ENCODE measurements at regions not wholly inside any gene's neighbourhood (a gene's known extent, or its start where the extent isn't known, plus 50 kb on each side); places are given as distances from the start of the nearest gene placed in this dataset.
"Not testable (repeated sequence)": the region's sequence is repeated elsewhere in the genome, so short reads cannot be mapped to it uniquely, and the experiment has no call there.

DNA sequence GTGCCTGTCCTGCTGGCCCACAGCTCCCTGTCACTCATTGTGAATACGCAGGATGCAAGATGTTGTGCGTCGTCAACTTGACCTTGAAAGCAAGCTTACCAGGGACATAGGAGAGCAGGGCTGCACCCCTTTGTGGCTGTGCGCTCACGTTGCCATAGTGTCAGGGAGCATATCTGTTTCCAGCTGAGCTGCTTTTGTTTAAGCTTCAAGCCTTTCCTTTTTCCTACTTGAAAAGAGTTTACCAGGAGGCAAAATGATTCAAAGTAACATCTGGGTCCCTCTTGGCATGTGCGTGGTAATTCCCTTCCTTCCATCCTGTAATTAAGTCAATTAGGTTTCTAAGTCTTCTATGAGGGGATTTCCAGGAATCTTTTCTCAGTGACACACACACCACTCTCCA lies 537.1 kb downstream of the AJAP1 start:
- no peak for DNase-seq

DNA sequence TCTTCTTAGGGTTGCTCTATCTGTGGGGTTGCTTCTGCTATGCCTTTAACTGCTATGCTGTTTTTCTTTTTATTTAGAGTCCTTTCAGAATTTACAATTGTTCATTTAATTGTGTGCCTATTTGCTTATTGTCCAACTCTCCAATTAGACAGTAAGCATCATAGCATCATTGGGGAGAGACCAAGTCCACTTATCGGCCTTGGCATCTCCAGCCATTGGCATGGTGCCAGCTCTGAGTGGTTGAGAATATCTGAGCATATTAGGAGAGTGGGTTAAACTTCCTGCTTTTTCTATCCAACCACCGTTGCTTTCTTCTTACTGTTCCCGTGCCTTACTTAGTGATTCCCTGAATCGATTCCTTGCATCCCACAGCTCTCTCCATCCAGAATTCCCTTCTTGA lies 535.0 kb downstream of the AJAP1 start:
- DNase-seq, result no peak

DNA sequence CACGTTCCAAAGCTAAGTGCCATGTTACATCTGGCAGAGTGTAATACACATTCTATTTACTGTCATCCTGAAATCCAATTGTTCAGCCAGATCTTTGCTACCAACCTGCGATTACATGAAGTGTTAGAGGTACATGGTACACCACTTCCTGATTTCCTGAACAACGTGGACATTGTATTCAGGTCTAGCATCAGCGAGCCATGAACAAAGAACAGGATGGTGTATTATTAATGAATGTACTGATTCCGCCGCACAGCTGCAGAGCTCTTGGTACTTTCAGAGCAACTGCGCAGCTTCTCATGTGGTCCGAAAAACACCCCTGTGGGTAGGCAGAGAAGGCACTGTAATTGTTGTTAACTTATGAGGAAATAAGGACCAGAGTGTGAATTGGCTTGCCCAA lies 511.4 kb downstream of the AJAP1 start:
- no peak for DNase-seq

DNA sequence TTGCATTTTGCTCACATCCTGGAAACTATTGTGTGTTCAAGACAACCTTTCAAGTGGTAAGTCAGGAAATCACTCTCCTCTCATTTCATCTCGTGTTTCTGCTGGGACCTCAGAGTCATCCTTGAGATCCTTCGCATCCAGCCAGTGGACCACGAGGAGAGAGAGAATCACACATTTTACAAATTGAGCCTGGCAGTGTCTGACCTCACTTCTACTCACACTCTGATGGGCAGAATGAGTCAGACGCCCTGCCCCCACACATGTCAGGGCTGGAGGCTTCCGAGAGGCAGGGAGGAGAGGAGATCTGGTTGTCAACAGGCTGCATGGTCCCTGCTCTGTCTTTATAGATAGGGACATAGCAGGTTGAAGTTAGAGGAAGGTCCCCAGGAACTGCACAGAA lies 509.7 kb downstream of the AJAP1 start:
- no peak for DNase-seq

DNA sequence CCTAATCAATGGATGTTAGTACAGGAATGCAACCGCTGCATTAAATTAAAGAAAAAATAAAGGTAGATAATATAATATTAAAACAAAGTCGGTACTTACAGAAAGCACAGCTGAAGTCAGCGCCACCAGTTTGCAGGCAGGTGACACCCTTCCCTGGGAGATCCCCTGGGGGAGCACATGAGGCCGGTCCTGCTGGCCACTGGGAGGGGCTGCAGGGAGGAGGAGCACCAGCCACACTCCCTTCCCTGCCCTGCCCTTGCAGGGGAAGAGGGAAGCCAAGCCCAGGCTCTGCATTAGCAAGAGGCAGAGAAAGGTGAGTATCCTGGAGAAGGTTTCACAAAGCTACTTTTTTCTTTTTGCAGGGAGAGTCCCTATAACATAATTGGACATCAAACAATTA lies 507.0 kb downstream of the AJAP1 start:
- DNase-seq, result no peak

DNA sequence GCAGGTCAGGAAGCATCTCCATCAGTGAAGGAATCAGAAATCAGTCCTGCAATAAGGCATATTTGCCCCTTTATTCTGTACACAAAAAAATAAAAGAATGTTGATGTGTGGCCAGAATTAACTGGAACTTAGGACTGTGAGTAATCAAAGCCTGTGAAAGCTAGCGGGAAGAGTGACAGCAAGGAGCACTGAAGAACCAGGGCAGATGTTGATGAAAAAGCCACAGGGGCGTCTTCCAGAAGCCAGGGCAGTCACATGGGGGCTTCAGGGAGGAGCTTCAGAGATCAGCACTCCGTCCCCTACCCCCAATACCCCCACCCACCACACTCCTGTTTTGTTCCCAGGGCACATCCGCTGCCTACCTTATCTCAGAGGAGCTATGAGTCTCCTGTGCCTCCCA lies 502.8 kb downstream of the AJAP1 start:
- no peak for DNase-seq

DNA sequence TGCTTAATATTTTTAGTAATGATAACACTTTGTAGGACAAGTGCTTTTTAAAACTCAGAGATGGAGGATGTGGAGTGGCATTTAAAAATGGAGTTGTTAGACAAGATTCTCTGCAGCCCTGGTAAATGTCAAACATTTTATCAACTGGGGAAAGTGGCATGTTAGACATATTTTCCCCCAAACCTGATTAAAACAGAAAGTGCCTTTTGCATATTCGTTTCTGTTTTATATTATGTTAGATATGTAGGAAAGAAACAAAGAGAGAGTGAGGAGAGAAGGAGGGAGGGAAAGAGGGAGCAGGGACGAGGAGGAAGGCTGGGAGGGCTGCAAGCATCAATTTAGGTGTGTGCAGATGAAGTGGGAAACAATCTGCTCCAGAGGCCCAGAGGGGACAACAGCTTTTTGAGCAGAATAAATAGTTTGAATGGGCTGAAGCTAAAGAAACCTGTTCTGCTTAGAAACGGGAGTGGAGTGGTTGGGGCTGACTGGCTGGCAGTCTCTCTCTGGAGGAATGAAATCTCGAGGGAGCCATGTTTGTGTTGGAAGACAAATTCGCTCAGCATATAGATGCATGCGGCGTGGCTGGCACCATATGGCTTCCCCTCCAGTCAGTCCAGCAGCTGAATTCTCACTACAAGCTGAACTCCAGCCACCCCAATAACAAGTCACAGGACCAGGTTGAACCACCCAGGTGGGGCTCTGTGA lies 502.2 kb downstream of the AJAP1 start:
- DNase-seq, result no peak

DNA sequence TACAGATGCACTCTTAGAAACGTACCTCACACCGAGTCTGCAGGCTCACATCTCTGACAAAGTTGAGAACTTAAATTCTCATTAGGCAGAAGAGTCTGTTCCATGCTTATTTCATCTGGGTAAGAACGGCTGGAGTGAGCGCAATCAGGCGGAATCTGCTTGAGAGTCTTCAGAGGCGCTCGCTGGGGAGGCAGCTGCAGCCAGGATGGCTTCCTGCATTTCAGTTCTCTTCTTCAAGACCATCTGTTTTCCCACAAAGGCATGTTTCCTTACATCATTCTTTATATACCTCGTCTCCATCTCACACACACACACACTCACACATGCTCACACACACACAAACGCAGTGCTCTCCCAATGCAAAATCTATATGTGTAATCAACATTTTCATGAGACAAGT lies 497.1 kb downstream of the AJAP1 start:
- DNase-seq, result no peak

DNA sequence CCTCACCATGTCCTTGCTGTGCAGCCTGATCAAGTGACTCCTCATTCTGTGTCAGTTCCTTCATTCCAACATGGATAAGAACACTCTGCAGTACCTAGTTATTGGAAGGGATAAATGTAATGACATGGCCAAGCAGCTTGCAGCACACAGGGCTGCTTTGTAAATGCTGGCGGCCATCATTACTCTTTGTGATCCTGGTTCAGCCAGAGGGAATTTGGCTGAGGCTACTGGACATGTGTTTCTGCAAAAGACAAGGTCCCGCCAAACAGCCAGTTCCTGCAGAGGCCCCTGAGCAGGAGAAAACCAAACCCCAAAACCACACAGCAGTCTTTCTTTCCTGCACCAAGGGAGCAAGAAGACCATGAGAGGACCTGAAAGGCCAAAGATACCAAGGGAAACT lies 495.8 kb downstream of the AJAP1 start:
- DNase-seq, result no peak

DNA sequence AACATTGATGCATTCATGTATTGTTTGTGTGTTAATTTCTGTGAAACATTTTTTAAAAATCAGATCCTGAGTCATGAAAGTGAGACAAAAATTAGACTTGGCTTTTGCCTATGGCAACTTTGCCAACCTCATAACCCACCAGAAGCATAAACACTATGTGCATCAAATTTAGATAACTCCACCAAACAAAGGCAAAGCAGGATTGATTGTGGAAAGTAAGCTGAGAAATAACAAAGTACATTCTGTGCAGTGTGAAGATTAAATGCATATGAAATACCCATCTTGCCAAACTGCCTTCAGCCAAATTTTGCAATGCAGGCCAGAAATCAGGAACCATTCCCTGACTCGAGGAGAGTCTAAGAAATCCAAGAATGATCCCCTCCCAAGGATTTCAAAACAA lies 493.4 kb downstream of the AJAP1 start:
- DNase-seq, result no peak

DNA sequence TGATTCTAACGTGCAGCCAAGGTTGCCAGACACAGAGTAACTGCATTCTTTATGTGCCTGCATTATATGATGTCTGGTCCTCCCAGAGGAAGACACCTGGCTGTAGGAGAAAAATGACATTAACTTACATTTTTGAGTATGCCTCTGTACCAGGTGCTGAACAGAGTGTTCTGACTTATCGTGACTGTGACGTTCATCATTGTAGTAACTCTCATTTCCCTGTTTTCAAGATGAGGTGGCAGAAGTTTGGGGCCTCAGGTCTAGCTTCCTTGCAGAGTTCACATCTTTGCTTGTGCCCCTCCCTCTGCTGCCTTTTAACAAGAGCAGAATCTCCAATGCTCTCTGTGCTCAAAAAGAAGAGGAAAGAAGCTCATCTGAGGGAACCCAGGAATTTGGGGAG lies 488.0 kb downstream of the AJAP1 start:
- no peak for DNase-seq

DNA sequence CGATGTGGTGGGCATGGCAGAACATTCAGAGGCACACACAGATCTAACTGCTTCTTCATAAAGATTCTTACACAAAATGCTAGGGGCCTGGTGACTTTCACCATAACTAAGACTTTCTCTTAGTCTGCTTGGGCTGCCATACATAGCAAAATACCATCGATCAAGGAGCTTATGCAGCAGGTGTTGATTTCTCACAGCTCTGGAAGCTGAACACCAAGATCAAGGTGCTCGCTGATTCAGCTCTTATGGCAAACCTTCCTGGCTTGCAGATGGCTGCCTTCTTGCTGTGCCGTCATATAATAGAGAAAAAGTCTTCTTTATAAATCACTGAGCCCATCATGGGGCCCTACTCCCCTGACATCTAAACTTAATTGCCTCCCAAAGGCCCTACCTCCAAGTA lies 487.3 kb downstream of the AJAP1 start:
- DNase-seq, result no peak

DNA sequence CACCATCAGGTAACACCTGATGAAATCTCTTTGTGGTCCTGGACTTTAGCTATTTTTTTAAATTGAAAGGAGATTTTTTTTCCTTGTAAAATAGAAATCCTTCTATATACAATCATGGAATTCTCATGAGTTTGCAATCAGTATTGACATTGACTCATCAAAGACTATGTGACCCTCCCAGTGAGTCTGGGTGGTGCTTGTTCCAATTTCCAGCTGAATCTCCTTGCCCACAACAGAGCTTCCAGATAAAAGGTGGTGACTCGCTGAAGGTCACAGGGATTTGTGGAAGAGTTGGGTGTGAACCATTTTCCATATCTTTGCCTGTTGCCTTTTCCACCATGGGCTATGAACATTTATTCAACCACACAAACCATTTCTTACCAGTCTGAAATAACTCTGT lies 486.6 kb downstream of the AJAP1 start:
- DNase-seq, result no peak

DNA sequence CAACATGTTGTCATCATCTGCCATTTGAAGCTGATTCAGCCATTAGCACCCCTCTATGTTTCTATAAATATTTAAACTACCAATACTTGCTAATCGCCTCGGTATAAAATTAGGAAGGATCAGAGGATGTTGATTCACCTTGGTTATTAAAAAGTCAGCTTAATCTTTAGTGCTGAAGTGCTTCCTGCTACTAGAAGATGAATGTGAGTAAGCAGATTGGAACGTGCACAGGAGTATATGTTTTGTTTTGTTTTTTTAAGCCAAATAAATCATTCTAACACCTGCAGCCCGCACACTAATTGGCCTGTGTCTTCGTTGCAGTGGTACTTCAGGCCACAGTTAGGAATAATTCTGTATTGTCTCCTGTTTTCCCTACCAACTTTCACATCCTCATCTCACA lies 485.7 kb downstream of the AJAP1 start:
- peak; percentile 44 for DNase-seq

DNA sequence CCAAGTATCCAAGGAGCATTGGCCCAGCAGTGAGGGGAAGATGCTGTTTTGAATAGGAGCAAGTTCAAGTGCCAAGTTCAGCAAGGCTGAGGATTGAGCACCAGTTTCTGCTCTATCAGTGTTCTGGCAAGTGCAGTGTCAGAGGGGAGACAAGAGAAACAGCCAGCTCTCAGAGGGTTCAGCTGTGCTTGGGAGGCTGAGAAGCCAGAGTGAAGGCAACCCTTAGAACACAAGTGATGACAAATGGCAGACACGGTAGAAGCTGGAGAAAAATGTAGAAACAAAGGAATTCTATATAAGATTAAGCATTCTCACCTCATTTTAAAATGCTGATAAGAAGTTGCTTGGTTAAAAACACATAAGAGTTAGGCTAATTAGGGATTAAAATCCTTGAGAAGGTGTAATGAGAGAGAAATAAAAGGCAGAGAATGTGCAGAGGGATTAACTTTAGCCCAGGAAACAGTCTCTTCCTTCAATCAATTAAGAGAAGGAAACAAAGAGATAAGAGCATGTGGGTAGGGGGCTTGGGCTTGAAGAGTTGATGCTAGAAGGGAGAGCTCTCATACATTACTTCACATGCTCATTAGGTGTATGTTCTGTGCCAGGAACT lies 475.4 kb downstream of the AJAP1 start:
- DNase-seq, result no peak

DNA sequence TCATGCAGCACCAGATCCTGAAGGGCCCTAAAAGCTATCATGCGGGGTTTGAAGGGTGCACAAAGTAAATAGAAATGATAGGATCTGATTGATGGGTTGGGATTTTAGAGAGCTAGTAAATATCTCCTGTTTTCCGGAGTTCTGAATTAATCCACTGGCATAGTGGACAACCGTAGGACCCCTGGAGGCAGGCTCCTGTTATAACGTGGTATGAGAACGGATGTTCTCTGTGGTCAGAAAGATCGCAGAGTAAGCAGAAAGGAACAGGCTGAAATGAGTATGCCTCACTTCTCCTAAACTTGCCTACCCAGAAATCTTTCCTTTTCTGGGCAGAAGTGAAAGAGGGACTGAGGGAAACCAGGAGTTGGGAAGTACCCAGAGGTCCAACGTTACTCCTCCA lies 470.8 kb downstream of the AJAP1 start:
- no peak for DNase-seq

DNA sequence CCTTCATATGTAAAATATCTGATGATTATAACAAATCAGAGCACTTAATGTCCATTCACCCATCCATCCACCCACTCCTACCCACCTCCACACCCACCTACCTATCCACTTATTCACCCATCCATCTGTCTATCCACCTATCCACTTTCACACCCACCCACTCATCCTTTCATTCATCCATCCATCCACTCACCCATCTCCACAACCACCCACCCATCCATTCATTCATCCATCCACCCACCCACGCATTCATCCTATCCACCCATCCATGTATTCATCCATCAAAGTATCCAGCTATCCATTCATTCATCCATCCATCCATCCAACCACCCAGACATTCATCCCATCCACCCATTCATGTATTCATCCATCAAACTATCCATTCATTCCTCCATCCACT lies 466.1 kb downstream of the AJAP1 start:
- DNase-seq, result no peak

DNA sequence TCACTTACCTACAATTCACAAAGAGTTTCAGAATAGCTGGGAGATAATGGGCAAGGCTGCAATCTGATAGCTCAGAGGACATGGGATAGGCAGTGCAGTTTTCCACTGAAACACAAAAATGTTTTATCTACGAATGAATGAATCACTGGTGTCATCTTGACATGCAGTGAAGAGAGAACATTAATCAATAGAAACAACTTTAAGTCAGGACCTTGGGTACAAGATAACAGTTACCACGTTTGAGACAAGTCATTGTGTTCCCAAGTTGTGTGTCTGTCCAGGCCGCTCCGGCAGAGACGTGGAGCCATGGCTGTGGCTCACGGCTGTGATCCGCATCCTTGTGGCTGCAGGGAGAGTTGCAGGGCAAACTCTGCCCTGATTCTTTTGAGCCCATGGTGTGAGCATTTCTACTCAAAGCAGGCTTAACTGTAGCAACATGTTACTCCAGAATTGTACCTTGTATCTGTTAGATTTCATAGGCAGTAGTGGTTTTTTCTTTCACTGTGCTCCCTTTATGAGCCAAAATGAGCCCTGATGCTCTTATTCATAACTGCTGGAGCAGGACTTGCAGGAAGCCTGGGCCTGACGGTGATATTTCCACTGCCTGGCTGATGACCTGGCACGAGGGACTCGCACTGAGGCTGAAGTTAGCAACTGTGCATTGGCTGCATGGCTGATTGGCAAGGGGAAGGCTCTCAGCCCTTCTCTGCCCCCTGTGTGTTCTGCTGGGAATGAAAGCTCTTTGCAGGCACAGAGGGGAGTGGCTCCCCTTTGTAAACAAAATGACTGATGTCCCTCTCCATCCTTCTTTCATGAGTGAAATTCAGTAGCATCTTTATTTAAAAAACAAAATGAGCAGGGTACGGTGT lies 465.2 kb downstream of the AJAP1 start:
- DNase-seq, result no peak

DNA sequence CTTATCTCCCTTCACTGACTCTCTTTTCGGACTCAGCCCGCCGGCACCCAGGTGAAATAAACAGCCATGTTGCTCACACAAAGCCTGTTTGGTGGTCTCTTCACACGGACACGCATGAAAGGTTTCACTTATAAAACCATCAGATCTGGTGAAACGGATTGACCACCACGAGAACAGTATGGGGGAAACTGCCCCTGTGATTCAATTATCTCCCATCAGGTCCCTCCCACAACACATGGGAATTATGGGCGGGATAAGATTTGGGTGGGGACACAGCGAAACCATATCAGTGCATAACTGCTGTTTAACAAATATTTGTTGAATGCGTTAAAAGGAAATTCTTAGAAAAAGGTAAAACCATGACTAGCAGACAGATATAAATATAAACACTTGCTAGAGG lies 464.4 kb downstream of the AJAP1 start:
- DNase-seq, result not testable (repeated sequence)

DNA sequence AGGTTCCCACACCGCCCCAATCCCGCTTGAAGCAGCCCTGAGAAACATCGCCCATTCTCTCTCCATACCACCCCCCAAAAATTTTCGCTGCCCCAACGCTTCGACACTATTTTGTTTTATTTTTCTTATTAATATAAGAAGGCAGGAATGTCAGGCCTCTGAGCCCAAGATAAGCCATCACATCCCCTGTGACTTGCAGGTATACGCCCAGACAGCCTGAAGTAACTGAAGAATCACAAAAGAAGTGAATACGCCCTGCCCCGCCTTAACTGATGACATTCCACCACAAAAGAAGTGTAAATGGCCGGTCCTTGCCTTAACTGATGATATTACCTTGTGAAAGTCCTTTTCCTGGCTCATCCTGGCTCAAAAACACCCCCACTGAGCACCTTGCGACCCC lies 463.9 kb downstream of the AJAP1 start:
- DNase-seq, result not testable (repeated sequence)

DNA sequence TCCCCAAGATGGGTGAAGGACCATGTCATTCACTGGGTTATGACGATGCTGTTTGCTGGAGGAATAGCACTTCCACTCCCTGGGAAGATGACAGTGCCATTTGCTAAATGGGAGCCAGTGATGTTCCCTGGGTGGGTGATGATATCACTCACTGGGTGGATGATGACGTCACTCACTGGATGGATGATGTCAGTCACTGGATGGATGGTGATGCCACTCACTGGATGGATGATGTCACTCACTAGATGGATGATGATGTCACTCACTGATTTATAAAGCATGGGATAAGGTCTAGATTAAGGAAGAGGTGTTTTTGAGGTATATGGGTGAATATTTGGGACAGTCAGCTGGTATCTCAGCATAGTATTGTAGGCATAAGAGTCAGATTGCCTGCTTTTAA lies 457.2 kb downstream of the AJAP1 start:
- no peak for DNase-seq

DNA sequence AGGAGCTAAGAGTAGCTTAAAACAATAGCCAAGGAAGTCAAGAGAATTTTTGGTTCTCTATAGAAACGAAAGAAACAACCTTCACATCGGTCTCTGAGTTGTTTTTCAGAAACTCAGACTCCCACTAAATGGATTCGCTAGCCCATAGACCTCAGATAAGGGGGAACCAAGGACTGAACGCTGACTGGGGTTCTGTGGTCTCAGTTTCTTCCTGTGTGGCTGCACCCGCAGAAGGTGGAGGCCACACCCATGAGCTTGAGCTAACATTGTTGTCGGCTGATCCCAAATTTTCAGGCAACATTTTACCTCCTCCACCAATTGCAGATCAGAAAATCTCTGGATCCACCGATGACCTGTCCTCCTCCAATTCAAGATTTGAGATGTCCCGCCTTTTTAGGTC lies 456.1 kb downstream of the AJAP1 start:
- DNase-seq, result no peak

DNA sequence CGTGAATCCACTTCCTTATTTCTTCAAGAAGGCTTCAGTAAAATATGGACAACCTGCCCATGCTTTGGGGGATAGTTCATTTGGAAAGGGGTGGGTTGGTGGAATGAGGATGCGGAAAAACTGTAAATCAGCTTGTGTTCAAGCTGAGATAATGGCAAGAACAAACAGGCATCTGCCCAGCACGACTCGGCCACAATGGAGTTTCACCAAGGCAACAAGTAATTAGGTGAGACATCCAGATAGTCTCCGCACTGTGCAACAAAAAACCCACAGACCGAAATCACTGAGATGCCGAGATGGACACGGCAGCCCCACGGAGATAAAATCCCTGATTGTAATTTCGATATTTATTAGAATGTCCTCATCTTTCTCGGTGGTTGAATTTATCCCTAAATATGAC lies 455.2 kb downstream of the AJAP1 start:
- DNase-seq, result no peak

DNA sequence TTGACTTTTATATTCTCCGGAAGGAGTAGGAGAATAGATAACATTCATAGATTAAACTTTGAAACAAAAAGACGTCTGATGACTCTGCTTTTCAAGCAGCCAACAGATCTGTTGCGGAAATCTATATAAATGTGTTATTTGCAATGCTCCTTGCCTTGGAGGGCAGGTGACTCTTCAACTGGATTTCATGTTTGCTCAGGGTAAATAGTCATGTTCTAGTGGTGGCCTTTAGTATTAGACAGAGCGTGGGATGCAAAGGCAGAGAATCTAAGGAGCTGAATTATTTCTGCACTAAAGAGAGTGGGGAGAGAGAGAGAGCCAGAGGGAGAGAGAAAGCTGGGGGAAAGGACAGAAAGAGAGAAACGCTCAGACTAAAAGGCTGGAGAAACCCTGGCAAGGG lies 454.3 kb downstream of the AJAP1 start:
- no peak for DNase-seq

Measured in NCI-H1105 treated with DMSO at 0.1 percent for 48 hours (cell line).